A172 (cell line): ENCODE measurements at regions not wholly inside any gene's neighbourhood (a gene's known extent, or its start where the extent isn't known, plus 50 kb on each side); places are given as distances from the start of the nearest gene placed in this dataset.

Source experiments
- DNase-seq: peaks from one replicate; pipeline ENCODE4 v3.0.0-alpha.2; 2015; ENCODE audit warnings: low spot score

GRCh38 chr7:56219017-56219416 lies 102.8 kb upstream of the NUPR2 start:
- no peak for DNase-seq

- DNase-seq = no peak
Observed at GRCh38 chr7:56218510-56218909, 102.3 kb upstream of the NUPR2 start.

- DNase-seq = no peak
Observed at GRCh38 chr7:56213574-56213973, 97.4 kb upstream of the NUPR2 start.

GRCh38 chr7:56206420-56206819 lies 90.2 kb upstream of the NUPR2 start:
- DNase-seq = no peak

GRCh38 chr7:56199639-56200038 lies 83.4 kb upstream of the NUPR2 start:
- no peak for DNase-seq

GRCh38 chr7:56196195-56196594 lies 80.0 kb upstream of the NUPR2 start:
- DNase-seq = peak; percentile 44

GRCh38 chr7:56188823-56189346 lies 72.7 kb upstream of the NUPR2 start:
- DNase-seq = no peak

- no peak for DNase-seq
Observed at GRCh38 chr7:56188376-56188775, 72.2 kb upstream of the NUPR2 start.

- no peak for DNase-seq
Observed at GRCh38 chr7:56181010-56181409, 64.8 kb upstream of the NUPR2 start.

- no peak for DNase-seq
Observed at GRCh38 chr7:56175771-56176170, 59.6 kb upstream of the NUPR2 start.

GRCh38 chr7:56174875-56175760 lies 58.9 kb upstream of the NUPR2 start:
- DNase-seq = no peak

GRCh38 chr7:56174346-56174874 lies 58.2 kb upstream of the NUPR2 start:
- no peak for DNase-seq
